COLO668 (cell line): ENCODE measurements at regions not wholly inside any gene's neighbourhood (a gene's known extent, or its start where the extent isn't known, plus 50 kb on each side); places are given as distances from the start of the nearest gene placed in this dataset.
"Not testable (repeated sequence)": the region's sequence is repeated elsewhere in the genome, so short reads cannot be mapped to it uniquely, and the experiment has no call there.

Source experiments
- DNase-seq: peaks from one replicate; lab custom pipeline; 2025; ENCODE audit not compliant: unreplicated experiment; lab: John Stamatoyannopoulos, UW

DNA sequence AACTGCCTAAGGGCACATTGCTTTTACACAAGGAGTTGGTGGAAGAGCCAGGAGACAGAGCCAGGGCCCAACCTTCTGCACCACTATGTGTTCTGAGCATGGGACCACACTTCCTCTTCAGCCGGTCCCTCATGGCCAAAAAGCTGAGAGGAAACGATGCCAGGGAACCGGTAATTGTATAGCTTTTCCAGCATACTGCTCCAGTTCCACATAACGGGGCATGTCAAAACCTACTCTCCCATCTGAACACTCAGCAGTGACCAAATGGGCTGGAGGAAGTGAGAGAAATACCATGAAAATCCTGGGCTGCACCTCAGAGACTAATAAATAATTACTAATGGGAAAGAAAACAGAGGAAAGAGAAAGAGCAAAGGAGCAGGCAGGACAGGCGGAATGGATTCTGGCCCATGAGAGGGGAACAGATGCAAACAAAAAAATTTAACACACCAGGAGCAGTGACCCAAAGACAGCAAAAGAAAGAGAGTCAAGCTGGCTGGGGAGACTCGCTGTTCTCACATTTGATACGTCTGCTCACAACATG is 52.0 kb upstream of the BMP2 start:
- DNase-seq, result no peak

DNA sequence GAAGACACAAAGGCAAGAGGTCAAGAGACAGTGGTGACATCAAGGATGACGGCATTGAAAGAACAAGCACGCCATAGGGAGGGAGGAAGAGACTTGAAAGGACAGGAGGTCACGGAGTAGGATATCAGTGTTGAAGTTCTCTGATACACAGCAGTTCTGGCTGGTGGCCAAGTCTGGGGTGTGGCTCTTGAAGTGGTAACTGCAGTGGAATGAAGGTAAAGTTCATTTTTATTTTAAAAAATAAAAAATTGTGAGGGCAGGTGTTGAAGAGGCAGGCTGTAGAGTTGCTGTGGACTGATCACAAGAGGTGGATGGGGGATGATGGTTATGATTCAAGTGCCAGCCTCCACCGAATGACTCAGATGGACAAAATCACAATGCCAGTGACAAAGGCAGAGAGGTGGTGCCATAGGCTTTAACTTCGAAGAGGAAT is 53.2 kb upstream of the BMP2 start:
- DNase-seq, result peak; percentile 57

DNA sequence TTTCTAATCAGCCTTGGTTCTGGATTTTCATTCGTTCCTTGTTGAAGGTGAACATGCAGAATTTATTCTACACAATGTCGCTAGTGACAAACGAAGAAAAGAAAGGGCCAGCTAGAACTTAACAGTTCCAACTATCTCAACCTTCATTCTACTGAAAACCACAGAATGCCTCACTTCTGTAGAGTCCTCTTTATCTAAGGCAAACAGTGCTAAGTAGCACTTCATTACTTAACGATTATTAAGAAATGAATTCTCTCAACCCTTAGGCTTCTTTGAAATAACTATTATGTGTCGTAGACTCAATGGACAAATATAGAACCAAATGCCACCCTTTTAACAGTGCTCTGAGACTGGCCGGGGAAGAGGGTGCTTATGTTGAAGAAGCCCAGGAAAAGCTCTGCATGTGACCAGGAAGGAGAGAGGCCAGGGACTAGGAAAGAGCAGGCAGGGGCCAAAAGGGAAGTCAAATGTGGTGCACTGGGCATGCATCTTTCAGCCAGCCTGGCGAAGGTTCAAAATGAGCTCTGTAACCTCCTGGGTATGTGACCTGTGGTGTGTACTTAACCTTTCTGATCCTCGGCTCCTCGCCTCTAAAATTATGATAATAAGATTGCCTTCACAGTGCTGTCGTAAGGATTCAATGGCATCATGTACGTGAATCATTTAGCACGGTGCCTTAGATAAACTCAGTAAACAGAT is 55.4 kb upstream of the BMP2 start:
- DNase-seq, result no peak

DNA sequence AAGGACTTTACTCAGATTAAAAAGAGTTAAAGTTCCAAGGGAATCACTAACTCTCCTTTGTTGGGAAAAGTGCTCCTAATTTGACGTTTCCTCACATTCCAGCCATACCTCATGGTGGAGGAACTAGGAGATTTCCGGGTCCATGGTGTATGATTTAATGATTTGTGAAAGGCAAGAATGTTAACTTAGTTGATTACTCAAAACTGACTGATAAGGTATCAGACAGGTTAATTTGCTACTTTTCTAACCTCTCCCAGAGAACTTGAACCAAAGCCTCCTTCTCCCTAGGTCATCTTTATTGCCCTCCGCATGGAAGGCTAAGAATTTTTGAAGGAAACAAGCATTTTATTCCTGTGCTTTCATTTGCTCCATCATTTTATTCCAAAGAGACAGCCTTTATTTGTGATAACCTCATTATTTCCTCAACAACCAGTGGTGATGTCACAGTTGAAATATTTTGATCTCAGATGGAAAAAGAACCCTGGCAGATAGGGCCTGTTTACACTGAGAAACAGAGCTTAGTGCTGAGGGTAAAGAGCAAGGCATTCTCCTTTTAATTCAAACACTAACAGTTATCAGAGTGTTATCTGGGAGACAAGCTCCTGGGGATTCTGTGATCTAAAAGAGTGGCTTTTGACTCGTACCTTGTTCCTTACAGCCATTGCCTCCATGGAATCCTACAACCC is 57.4 kb upstream of the BMP2 start:
- DNase-seq, result no peak

DNA sequence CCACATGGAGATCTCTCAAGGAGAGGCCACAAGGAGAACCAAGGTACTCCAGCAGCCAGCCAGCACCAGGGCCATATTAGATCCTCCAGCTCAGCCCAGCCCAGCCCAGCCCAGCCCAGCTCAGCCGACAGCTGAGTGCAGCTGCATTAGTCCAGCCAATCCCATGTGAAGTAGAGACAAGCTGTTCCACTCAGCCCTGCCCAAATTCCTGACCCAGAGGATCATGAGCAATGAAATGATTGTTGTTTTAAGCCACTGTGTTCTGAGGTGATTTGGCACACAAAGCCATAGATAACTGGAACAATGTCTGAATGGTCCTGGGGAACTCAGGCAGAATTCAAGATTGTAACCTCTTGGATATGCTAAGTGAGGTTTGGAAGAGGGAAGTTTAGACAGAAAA is 59.5 kb upstream of the BMP2 start:
- DNase-seq, result no peak

DNA sequence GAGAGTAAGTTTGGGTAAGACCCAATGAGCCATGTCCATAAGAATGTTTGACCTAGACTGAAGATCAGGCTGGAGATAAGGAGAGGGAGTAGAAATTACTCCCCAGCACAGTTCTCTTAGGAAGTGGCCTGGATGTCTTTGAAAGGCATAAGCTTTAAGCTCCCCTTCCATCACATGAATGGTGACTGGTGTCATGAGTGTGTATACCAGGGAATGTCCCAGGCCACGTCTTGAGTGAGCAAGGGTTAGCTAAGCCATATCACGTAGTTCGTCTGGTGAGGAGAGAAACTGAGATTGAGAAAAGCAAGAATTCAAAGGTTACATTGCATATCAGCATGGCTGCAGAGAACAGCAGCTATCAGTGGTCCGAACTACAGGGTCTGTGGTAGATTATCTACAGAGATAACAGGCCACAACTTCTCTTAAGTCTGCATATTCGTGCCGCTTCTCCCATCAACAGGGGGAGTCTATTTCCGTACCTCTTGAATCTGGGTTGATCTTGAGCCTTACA is 60.1 kb upstream of the BMP2 start:
- no peak for DNase-seq

DNA sequence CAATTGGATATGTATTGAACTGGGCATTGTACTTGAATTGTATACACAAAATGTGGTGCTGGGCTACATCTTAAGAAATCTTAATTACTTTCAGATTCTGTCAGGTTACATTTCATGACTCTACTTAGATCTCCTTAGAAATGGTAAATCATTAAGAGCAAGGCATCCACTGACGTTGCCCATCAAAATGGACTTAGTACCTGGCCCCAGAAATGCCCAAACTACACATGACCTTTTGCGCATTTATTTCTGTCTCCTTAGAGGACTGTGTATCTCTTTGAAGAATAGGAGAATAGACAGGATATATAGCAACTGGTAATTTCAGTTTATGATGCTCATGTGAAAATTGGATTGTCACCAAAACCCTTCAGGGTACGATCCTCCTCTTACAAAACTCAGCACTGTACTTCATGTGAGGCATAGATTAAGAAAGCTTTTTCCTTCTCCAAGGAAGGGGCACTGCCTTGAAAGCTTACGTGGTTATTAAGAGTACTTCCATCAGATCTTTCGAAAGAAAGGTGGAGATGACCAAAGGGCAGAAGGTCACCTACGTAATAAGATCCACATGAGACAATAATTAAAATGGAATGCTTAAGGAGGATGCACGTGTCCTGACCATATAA is 61.4 kb upstream of the BMP2 start:
- no peak for DNase-seq

DNA sequence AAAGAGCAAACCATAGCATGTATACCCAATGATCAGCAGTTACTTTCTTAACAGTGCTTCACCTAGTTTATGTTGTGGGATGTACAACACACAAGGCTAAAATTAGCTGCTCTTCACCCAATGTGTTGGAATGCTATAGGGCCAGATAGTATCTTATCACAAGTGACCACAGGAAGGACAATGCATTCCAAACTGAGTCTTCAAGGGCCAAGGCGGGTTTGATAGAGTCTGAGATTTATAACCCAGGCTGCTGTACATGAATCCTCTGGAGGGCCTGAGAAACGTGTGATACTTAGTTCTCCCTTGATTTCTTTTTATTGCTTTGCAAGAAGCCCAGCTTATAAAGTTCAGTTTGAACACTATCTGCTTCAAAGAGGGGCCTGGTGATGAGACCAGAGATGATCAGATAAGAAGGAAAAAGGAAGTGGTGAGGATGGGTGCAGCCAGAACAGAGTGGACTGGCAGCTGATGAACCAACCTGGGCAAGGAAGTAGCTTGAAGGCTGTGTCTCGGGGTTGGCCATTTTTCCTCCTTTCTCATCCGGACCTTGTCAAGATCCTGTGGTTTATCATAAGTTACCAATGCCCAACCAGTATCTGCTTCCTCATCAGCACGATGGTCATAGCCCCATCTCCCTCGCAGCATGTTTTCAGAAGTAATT is 62.2 kb upstream of the BMP2 start:
- DNase-seq, result no peak

DNA sequence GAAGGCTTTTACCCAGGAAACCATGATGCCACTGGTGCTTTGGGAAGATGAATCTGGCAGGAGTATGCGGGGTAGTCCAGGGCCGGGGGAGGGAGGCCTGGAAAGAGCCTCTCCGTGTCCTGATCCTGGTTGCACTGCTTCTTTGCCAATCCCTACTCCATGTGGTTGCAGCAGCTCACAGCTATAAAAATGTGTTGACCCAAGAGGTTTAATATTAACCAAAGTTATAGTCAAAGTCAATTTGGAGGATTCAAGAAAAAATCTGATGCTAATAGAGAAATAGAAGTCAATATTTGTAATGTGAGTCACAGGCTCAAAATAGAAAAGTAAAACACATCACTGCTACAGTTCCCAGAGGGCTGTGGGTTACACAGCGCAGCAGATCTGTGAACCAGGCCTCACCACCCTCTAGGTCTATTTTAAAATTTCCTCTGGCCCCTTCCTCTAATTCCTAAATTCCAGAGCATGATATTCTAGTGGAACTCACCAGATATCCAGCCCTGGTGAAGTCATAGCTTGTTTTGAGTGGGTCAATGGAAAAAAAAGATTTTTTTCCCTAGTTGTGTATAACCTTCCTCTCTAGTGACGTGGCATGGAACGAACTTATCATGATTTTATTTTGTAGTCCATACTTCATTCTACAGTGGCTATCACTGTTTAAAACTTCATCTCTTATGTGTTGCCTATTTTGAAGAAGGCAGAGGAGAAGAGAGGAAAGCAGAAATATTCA is 63.2 kb upstream of the BMP2 start:
- peak; percentile 52 for DNase-seq

DNA sequence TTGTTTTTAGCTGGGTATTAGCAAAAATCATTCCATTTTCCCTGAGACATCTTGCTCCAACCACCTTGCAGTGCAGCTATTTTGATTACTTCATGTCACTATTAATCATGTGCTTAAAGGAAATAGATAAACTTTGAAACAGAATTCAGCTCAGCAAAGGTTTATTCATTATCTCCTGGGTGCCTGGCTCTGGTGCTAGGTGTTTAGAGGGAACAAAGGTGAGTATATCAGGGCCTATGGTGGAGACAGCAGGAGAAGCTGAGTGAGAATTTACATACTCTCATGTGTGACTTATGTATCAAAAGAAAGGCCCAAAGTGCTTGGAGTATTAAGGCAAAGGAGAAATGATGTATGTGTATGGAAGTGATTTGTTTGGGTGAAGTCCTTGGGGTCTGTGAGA is 63.8 kb upstream of the BMP2 start:
- no peak for DNase-seq

DNA sequence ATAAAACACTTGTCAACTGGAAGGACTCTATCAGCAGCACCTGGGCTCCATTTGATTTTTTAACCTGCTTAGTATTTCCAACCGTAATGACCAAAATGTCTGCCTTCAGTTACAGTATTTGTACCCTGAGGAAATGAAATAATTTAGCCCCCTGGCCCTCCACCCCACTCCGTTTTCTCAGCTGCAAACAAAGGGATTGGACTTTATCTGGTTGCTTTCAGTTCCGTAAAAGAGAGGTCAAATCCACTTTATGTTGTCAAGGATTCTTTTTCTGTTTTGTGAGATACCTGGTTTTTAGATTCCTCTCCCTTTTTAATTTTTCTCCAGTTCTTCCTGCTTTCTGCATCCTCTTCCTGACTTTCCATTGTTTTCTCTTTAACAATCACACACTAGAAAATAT is 64.4 kb upstream of the BMP2 start:
- DNase-seq, result no peak

DNA sequence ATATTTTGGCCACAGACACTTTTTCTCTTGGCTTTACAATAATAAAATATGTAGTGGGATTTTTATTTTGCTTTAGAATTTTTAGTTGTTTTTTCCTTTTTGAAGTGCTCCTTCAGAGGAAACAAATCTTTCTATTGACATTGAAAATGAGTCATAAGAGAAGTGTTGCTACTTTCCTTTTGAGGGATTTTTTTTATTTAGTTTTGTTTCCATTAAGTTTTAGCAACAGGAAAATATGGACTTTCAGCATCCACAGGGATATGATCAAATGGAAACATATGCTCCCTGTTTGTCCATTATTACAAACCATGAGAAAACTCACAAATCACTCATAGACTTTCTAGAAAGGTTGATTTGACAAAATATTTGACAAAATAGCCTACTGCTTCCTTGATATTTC is 65.3 kb upstream of the BMP2 start:
- no peak for DNase-seq

DNA sequence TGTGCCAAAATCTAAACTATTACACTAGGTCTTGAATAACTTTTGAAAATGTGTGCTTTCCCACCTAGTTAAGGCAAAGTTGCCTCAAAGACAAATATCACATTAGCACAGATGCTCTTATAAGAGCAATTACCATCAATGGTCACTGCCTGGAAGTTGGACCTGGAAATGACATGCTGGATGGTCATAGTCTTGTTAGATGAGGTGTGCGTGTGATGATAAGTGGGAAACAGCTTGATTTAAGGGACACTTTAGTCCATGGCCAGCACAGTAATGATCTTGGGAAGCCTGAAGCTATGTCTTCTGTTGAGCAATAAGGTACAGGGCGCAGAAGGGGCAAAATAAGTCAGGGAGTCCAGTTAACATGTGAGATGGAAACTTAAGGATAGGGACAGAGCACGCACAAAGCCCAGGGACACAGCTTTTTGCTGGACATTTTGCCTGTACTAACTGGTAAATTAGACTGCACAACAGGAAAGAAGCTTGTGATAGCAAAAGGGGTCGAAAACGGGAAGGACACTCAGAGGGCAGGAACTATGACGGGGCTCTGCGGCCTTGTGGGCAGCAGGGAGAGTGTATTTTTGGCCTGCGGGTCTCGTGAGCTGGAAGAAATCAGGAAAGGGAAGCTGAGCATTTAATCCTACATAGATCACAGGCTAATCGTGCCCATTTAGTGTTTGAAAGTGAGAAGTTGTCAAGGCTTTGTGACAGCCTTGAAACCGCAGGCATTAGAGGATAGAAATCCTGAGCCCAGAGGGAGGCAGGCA is 66.7 kb upstream of the BMP2 start:
- no peak for DNase-seq

DNA sequence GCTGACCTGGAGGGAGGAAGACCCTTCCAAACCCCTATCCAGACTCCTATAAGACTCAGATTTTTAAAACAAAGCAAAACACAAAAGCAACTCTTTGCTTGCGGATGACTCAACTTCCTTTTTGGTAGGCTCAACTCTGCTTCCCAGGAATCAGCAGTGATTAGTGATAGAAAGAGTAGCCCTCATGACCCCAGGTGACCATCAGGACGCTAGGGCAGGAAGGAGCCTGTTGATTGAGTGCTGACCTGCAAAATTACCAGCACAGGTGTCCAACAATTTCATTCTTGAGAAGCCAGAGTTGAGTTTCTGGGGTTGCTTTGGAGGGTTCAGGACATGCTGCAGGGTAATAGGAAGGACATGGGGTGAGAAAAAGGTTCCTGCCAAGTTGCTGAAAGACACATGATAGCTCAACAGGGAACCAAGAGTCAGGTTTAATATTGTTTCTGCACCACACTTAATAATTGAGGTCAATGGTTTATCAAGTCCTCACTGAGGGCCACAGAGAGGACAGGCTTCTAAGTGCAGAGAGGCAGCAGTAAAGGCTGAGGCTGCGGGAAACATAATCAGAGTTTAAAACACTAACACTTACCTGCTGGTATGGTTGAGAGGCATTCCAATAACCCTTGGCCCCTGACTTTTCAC is 67.4 kb upstream of the BMP2 start:
- DNase-seq, result no peak

DNA sequence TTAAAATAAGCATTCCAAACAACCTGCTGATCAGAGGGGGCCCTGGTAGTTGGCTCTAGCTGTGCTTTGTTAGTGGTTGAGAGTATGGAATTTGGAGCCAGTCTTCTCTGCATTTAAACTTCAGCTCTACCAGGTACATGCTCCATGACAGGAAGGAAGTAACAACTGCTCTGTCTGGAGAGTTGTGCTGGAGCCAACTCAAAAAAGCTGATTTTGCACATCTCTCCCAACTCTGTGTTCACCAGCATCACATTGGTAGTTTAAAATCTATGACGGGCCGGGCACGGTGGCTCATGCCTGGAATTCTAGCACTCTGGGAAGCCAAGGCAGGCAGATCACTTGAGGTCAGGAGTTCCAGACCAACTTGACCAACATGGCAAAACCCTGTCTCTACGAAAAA is 68.8 kb upstream of the BMP2 start:
- DNase-seq, result no peak

DNA sequence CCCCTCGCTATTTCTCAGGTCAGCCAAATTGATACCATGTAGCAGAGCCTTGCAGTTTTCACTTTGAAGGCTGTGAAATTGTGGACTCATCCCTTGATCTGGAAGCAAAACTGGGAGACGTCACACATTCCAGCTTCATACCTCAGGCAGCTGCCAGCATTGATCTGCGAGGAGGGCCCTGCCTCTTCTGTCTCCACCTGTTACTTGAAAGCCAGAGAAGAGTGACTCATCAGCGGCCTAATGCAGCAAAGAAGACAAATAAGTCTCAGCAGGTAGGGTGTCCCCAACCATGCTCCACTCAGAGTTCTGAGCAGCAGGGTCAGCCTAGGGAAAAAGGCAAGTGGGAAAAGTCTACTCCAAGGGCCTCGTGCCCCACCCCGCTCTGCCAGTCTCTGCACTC is 69.4 kb upstream of the BMP2 start:
- DNase-seq, result peak; percentile 49

DNA sequence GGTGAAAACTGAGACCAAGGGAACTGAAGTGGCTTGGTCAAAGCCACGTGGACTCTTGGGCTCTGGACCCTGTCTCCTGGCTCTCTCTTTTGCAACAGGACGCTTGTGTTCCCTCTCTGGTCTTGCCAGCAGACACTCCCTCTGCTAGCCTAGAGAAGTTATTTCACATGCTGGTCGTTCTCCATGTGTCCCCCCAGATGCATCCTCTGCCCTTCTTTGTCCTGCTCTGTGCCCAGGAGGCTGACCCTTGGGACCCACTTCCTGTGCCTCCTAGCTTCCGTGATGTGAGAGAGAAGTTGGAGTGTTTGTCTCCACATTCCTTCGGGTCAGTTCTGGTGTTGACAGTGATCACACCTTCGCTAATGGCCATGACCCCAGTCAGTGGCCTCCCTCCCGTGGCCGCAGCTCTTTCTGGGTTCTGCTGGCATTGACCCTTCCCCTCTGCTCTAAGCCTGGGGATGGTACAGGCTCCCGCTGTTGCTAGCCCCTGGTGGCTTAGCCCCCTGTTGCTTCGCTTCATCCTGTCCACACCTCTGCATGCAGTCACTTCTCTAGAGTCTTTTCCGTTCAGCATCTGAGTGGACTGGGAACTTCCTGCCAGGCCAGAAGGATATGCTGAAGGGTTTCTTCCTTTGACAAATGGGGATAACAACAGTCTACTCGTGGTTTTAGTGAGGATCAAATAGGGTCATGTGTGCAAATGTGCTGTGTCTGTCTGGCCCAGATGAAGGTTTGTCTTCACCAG is 70.1 kb upstream of the BMP2 start:
- DNase-seq, result no peak

DNA sequence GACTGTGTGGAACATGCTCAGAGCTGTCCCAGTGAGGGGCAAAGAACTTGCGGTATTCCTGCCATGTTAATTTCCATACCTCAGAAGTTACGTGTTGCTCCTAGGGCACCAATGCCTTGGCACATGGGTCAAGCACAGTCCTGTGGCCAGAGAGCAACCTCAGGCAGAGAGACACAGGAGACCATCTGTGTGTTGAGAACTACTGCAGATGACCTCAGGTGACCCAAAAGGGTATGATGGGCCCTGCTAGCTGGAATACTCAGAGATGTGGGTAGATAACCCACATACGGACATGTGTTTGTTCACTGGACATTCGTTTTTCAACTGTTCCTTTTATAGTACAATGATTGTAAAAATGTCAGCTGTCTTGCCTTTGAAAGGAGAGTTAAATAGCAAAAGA is 71.5 kb upstream of the BMP2 start:
- no peak for DNase-seq

DNA sequence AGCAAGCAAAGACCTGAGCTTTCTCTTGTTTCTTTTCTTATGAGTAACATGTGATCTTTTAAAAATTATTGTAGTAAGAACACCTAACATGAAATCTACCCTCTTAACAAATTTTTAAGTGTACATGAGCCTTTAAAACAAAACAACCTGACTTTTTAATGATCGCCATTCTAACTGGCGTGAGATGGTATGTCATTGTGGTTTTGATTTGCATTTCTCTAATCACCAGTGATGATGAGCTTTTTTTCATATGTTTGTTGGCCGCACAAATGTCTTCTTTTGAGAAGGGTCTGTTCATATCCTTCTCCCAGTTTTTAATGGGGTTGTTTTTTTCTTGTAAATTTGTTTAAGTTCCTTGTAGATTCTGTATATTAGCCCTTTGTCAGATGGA is 73.7 kb upstream of the BMP2 start:
- not testable (repeated sequence) for DNase-seq
